Keratinocyte (primary cell): ENCODE measurements at regions not wholly inside any gene's neighbourhood (a gene's known extent, or its start where the extent isn't known, plus 50 kb on each side); places are given as distances from the start of the nearest gene placed in this dataset.

Experiments
- EZH2 ChIP-seq: IDR thresholded peaks from one replicate; pipeline ENCODE4 v1.6.1; 2012; ENCODE audit warnings: inconsistent platforms, mild to moderate bottlenecking, low read length, moderate library complexity
- TF ChIP-seq, protein P1 (sequence below), 3 experiments: IDR thresholded peaks in 1 of 3; conservative IDR thresholded peaks in 1 of 3; optimal IDR thresholded peaks in 1 of 3; 2 replicates in 2 of 3; 3 replicates in 1 of 3; pipeline versions ENCODE3 to v1.5.1; 2011; ENCODE audit warnings: low read length in 3 of 3, mild to moderate bottlenecking in 3 of 3, moderate library complexity in 2 of 3, control low read depth in 1 of 3, inconsistent platforms in 1 of 3; ENCODE audit not compliant: insufficient read depth in 2 of 3; ENCODE audit errors: extremely low read depth in 1 of 3

DNA sequence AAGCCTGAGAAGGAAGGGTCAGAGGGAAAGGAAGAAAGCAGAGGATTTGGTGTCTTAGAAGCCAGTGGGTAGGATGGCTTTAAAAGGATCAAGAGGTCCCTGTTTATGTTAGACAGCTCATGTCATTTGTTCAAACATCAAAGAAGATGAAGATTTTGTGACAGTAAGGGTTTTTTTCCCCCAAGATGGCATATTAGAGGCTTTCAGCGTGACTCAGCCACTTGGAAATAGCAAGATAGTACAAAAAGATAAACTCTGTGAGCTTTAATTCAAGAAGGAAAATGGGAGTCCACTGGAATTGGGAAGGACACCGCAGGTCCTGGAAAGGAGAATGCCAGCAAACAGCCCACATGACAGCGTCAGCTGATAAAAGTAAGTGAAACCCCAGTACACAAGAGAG, 467.1 kb upstream of the THBS1 start:
- TF ChIP-seq EZH2: no peak
- TF ChIP-seq, protein P1, sequence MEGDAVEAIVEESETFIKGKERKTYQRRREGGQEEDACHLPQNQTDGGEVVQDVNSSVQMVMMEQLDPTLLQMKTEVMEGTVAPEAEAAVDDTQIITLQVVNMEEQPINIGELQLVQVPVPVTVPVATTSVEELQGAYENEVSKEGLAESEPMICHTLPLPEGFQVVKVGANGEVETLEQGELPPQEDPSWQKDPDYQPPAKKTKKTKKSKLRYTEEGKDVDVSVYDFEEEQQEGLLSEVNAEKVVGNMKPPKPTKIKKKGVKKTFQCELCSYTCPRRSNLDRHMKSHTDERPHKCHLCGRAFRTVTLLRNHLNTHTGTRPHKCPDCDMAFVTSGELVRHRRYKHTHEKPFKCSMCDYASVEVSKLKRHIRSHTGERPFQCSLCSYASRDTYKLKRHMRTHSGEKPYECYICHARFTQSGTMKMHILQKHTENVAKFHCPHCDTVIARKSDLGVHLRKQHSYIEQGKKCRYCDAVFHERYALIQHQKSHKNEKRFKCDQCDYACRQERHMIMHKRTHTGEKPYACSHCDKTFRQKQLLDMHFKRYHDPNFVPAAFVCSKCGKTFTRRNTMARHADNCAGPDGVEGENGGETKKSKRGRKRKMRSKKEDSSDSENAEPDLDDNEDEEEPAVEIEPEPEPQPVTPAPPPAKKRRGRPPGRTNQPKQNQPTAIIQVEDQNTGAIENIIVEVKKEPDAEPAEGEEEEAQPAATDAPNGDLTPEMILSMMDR (optimal IDR thresholded peaks at IDR 0.05 in 1 of 3, IDR thresholded peaks at IDR 0.05 in 1 of 3, conservative IDR thresholded peaks at IDR 0.05 in 1 of 3; ENCODE audit: extremely low read depth in 1 of 3, insufficient read depth in 2 of 3, low read length in 3 of 3): no peak
